Kasumi-1 (cell line): ENCODE measurements at regions not wholly inside any gene's neighbourhood (a gene's known extent, or its start where the extent isn't known, plus 50 kb on each side); places are given as distances from the start of the nearest gene placed in this dataset.

Experiments used
- DNase-seq, 2 experiments: peaks; one replicate each; lab custom pipeline; 2025; lab: John Stamatoyannopoulos, UW

- no peak for DNase-seq
Measured at GRCh38 chr10:59085711-59086502, 90.5 kb upstream of the PHYHIPL start.

GRCh38 chr10:59087486-59087885, 89.0 kb upstream of the PHYHIPL start:
- DNase-seq = no peak

- no peak for DNase-seq
Measured at GRCh38 chr10:59088912-59089573, 87.4 kb upstream of the PHYHIPL start.

GRCh38 chr10:59090817-59091622, 85.4 kb upstream of the PHYHIPL start:
- no peak for DNase-seq

DNA sequence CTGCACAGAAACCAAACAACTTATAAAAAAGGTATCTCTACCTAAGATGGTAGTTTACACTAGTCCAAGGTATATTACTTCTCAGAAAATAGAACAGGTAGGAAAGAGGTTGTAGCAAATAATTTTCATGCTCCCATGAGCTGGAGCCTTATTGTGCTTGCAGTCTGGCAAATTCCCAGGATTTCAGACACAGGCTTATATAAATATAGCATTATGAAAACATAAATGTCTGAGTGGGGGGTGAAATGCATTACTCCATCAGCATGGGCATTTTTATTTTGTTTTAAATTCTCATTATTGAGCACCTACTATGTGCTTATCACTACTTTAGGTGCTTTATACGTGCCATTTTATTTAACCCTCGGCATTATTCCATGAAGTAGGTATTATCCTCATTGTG, 83.0 kb upstream of the PHYHIPL start:
- no peak for DNase-seq

DNA sequence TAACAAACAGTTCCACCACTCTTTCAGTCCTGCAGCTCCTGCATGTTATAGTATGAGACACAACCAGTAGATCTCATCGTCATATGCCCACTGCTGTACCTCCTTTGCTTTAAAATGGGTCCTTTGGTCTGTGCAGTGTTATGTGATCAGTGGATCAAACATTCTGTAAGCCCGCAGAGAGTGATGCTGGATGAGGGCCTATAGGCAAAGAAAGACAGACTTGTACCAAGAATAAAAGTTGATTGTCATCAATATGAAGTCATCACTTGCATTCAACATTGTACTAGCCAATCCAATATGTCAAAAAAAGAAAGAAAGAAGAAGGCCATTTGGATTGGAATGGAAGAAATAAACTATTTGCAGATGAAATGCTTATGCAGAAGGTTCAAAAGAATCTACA, 79.8 kb upstream of the PHYHIPL start:
- no peak for DNase-seq

GRCh38 chr10:59098387-59098786, 78.1 kb upstream of the PHYHIPL start:
- no peak for DNase-seq

GRCh38 chr10:59098831-59099452, 77.5 kb upstream of the PHYHIPL start:
- no peak for DNase-seq

GRCh38 chr10:59099481-59099880, 77.0 kb upstream of the PHYHIPL start:
- DNase-seq = no peak

- DNase-seq = no peak
Measured at GRCh38 chr10:59102394-59102793, 74.0 kb upstream of the PHYHIPL start.

DNA sequence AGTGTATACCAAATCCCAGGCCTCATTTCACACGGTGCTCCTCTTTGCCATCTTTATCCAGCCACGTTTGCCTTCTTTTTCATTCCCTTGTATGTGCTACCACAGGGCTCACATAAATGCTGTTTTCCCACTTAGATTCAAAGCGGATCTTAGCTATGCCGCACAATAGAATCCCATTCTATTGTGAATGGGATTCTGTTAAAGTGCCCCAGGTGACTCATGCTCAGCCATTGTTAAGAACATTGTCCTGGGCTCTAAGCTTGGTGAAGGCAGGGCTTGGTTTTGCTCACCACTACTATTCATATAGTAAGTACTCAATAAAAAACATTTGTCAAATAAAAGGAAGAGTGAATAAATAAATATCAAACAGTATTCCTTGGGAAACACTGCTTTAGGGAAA, 72.3 kb upstream of the PHYHIPL start:
- DNase-seq = no peak

- no peak for DNase-seq
Measured at GRCh38 chr10:59106441-59106840, 70.0 kb upstream of the PHYHIPL start.

DNA sequence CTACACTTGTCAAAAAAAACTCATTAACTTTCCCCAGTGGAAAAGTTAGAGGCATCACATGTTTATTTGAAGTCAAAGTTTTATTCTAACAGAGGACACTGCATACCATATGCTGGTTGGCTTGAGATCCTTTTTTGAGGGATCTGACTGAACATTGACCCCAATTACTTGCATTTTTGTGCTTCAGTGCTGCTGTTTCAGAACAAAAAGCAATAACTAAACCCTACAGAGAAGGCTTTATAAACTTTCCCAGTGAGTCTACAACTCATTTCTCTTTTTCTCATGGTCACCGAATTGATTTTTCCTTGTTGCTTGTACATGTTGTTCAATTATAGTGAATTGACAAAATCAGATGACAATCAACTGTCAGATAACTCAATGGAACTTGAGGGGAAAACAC, 69.3 kb upstream of the PHYHIPL start:
- no peak for DNase-seq

DNA sequence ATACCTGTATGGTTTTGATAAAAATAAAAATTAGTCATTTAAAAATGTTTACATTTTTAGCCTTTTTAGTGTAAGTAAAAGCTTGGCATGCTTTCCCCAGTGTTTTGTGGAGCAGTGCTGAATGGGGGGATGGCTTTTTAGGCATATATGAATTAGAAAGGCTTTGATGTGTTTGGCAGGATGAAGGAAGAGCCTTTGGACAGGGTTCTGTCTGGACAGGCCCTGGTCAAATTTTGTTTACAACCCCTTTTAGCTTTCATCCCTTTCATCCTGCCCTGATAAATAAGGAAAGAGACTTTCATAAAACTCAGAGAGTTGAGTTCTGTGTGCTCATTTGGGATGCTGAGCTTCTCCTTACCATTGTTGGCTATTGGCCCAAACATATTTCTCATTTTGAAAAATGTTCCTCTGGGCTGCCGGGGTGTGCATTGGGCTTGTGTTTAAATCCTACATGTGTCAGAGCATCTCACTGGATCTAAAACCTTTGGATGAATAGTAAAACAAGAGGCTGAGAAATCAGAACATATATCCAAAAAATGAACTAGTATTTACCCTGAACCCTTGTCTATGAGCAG, 68.1 kb upstream of the PHYHIPL start:
- no peak for DNase-seq

DNA sequence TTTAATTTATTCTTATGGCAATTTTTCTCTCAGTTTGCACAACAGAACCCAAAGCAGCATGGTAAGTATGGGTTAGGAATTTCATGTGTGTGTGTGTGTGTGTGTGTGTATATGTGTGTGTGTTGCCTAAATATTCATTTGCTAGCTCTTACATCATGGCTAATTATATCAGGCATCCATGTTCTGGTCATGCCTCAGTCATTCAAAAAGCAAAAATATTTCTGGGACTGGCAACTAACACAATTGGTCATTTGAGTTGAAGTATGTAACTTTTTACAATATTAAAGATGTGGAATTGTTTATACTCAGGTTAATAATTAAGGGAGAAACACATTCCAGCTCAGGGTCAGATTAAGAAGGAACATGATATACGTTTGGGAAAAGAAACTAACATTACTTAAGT, 67.6 kb upstream of the PHYHIPL start:
- DNase-seq = no peak

DNA sequence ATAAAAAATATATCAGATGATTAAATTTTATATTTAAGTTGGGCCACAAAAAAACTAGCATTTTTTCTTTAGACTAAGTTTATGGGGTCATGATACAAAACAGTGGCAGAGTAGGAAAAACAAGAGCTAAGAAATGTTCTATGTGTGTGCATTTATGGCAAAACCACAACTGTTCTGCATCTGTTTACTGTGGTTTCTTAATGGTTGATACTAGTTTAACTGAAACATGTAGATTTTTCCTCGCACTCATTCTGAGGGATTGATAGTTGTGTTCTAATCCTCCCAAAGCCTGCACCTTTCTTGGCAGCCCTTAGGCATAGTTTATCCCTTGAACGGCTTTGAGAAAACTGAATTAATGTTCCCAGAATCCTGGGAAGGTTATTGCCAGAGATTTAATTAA, 66.6 kb upstream of the PHYHIPL start:
- no peak for DNase-seq

GRCh38 chr10:59124187-59124586, 52.3 kb upstream of the PHYHIPL start:
- DNase-seq = no peak

DNA sequence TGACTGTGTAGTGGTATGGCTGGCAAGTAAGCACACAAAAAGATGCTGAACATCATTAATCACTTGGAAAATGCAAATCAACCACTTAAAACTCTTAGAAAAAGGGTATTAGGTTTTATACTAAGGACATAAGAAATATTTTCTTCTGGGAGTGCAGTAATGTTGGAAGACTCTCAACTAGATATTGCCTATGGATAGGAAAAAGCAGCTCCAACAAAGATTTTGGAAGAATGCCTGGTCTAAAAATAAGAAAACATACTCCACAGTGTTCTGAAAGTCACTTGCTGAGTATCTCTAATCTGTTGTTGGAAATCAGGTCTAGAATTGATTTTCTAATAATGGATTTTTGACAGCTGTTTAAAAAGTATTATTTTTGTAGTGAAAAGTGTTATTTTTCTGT, 50.8 kb upstream of the PHYHIPL start:
- no peak for DNase-seq

- peak; percentile 17 to 25 for DNase-seq
Measured at GRCh38 chr10:59126261-59126660, 50.2 kb upstream of the PHYHIPL start.
